DMS53 treated with DMSO at 0.1 percent for 48 hours (cell line): ENCODE measurements at regions not wholly inside any gene's neighbourhood (a gene's known extent, or its start where the extent isn't known, plus 50 kb on each side); places are given as distances from the start of the nearest gene placed in this dataset.
A peak's percentile ranks its signal among the peaks of the same experiment; 100 is the strongest.

Experiments
- DNase-seq: peaks from one replicate; lab custom pipeline; 2025; ENCODE audit not compliant: unreplicated experiment; lab: John Stamatoyannopoulos, UW

- DNase-seq = no peak
These were observed 1177.4 kb upstream of the PHF14 start for GRCh38 chr7:9796241-9796640.

- DNase-seq = no peak
These were observed 1151.0 kb upstream of the PHF14 start for GRCh38 chr7:9822458-9823290.

- peak; percentile 77 for DNase-seq
These were observed 1138.5 kb upstream of the PHF14 start for GRCh38 chr7:9835199-9835598.

- DNase-seq = no peak
These were observed 1137.0 kb upstream of the PHF14 start for GRCh38 chr7:9836671-9837070.

- DNase-seq = no peak
These were observed 1131.4 kb upstream of the PHF14 start for GRCh38 chr7:9842301-9842700.

GRCh38 chr7:9846902-9847301 lies 1126.8 kb upstream of the PHF14 start:
- DNase-seq = no peak

- DNase-seq = no peak
These were observed 1119.1 kb upstream of the PHF14 start for GRCh38 chr7:9854605-9855004.

- DNase-seq = no peak
These were observed 1117.0 kb upstream of the PHF14 start for GRCh38 chr7:9856668-9857067.

GRCh38 chr7:9863545-9863944 lies 1110.1 kb upstream of the PHF14 start:
- DNase-seq = no peak

GRCh38 chr7:9869151-9869550 lies 1104.5 kb upstream of the PHF14 start:
- DNase-seq = no peak

GRCh38 chr7:9869566-9869965 lies 1104.1 kb upstream of the PHF14 start:
- DNase-seq = no peak

GRCh38 chr7:9870674-9871073 lies 1103.0 kb upstream of the PHF14 start:
- no peak for DNase-seq

- DNase-seq = no peak
These were observed 1099.5 kb upstream of the PHF14 start for GRCh38 chr7:9874182-9874581.

- DNase-seq = no peak
These were observed 1097.6 kb upstream of the PHF14 start for GRCh38 chr7:9876053-9876452.

GRCh38 chr7:9889554-9889953 lies 1084.1 kb upstream of the PHF14 start:
- DNase-seq = no peak

- DNase-seq = no peak
These were observed 1083.6 kb upstream of the PHF14 start for GRCh38 chr7:9890092-9890491.

- no peak for DNase-seq
These were observed 1082.6 kb upstream of the PHF14 start for GRCh38 chr7:9891056-9891455.

GRCh38 chr7:9900339-9900738 lies 1073.3 kb upstream of the PHF14 start:
- no peak for DNase-seq

- no peak for DNase-seq
These were observed 1052.3 kb upstream of the PHF14 start for GRCh38 chr7:9921326-9921725.

- peak; percentile 37 for DNase-seq
These were observed 1035.6 kb upstream of the PHF14 start for GRCh38 chr7:9937944-9938631.

GRCh38 chr7:9939176-9939575 lies 1034.5 kb upstream of the PHF14 start:
- DNase-seq = no peak

- DNase-seq = no peak
These were observed 1028.5 kb upstream of the PHF14 start for GRCh38 chr7:9945131-9945530.

- DNase-seq = peak; percentile 71
These were observed 1027.8 kb upstream of the PHF14 start for GRCh38 chr7:9945857-9946256.
